ENCODE measurements at regions not wholly inside any gene's neighbourhood (a gene's known extent, or its start where the extent isn't known, plus 50 kb on each side); places are given as distances from the start of the nearest gene placed in this dataset.

GRCh38 chr1:22196641-22197040 is 53.7 kb upstream of the WNT4 start:
- TF ChIP-seq EZH2 (IDR thresholded peaks at IDR 0.05; ENCODE audit: low read depth) = no peak
- no peak for TF ChIP-seq CTCF (conservative IDR thresholded peaks at IDR 0.05)

All from PC-9 (cell line).